SHP77 treated with DMSO at 0.1 percent for 48 hours (cell line): ENCODE measurements at regions not wholly inside any gene's neighbourhood (a gene's known extent, or its start where the extent isn't known, plus 50 kb on each side); places are given as distances from the start of the nearest gene placed in this dataset.
A peak's percentile ranks its signal among the peaks of the same experiment; 100 is the strongest.

ENCODE experiments used
- DNase-seq: peaks from one replicate; lab custom pipeline; 2025; lab: John Stamatoyannopoulos, UW

- no peak for DNase-seq
Observed at GRCh38 chr2:234335661-234336228, 161.1 kb downstream of the ARL4C start.

GRCh38 chr2:234334756-234335155, 162.1 kb downstream of the ARL4C start:
- DNase-seq: no peak

GRCh38 chr2:234334151-234334550, 162.7 kb downstream of the ARL4C start:
- DNase-seq: no peak

GRCh38 chr2:234333168-234334130, 163.4 kb downstream of the ARL4C start:
- no peak for DNase-seq

GRCh38 chr2:234331966-234332365, 164.9 kb downstream of the ARL4C start:
- no peak for DNase-seq

- DNase-seq: no peak
Observed at GRCh38 chr2:234331566-234331965, 165.3 kb downstream of the ARL4C start.

- DNase-seq: no peak
Observed at GRCh38 chr2:234330902-234331301, 166.0 kb downstream of the ARL4C start.

- DNase-seq: peak; percentile 23
Observed at GRCh38 chr2:234329202-234329960, 167.5 kb downstream of the ARL4C start.

- no peak for DNase-seq
Observed at GRCh38 chr2:234328444-234328990, 168.4 kb downstream of the ARL4C start.

GRCh38 chr2:234326694-234327093, 170.2 kb downstream of the ARL4C start:
- DNase-seq: no peak

GRCh38 chr2:234324116-234324515, 172.8 kb downstream of the ARL4C start:
- DNase-seq: no peak

GRCh38 chr2:234322766-234323465, 174.0 kb downstream of the ARL4C start:
- DNase-seq: no peak

- DNase-seq: no peak
Observed at GRCh38 chr2:234320066-234320465, 176.8 kb downstream of the ARL4C start.

- DNase-seq: no peak
Observed at GRCh38 chr2:234318361-234318760, 178.5 kb downstream of the ARL4C start.

GRCh38 chr2:234313558-234313957, 183.3 kb downstream of the ARL4C start:
- DNase-seq: no peak

- no peak for DNase-seq
Observed at GRCh38 chr2:234310166-234310565, 186.7 kb downstream of the ARL4C start.

GRCh38 chr2:234309431-234309830, 187.4 kb downstream of the ARL4C start:
- DNase-seq: no peak

GRCh38 chr2:234308813-234309195, 188.1 kb downstream of the ARL4C start:
- no peak for DNase-seq

GRCh38 chr2:234308073-234308812, 188.6 kb downstream of the ARL4C start:
- no peak for DNase-seq

GRCh38 chr2:234307322-234307961, 189.4 kb downstream of the ARL4C start:
- DNase-seq: no peak
